A549 (cell line): ENCODE measurements at regions not wholly inside any gene's neighbourhood (a gene's known extent, or its start where the extent isn't known, plus 50 kb on each side); places are given as distances from the start of the nearest gene placed in this dataset.
A peak's percentile ranks its signal among the peaks of the same experiment; 100 is the strongest.

Experiments used
- ATAC-seq, 2 experiments: fragments of 200-7000 bp in 1 of 2; fragments of >200 bp in 1 of 2; cut with Nextera tagmentation in 1 of 2; cut with Tn5 transposase in 1 of 2; 3 replicates each; pipeline versions ENCODE4 v1.8.0 to v1.9.1; 2018 to 2020; ENCODE audit warnings: mild to moderate bottlenecking in 1 of 2, moderate library complexity in 1 of 2
- CTCF ChIA-PET: fragments of 300-600 bp; sonication (Branson Sonifier 250); formaldehyde crosslinking; extraction: SDS; loops from one replicate; lab custom pipeline; 2021; ENCODE audit warnings: antibody characterized with exemption, inconsistent platforms; lab: Yijun Ruan, JAX
- POLR2A ChIA-PET: fragments of 350-600 bp; formaldehyde crosslinking; extraction: SDS; loops from one replicate; lab custom pipeline; 2021; ENCODE audit warnings: antibody characterized with exemption, inconsistent platforms; lab: Yijun Ruan, JAX
- DNase-seq, 2 experiments: peaks; one replicate each; pipeline versions ENCODE4 v3.0.0 to v3.0.0-alpha.2; 2011 to 2016; ENCODE audit warnings: low read depth in 1 of 2, low spot score in 1 of 2
- FAIRE-seq: peaks from 2 replicates; lab custom pipeline; 2011; peaks lifted over from hg19 to GRCh38; lab: Jason Lieb, UNC
- H3K27ac ChIP-seq, 2 experiments: fragments of >200 bp; sonication (Bioruptor Twin); formaldehyde crosslinking; 3 replicates each; pipeline ENCODE4 v1.5.1; 2016 to 2017
- H3K4me1 ChIP-seq: fragments of >200 bp; sonication (Bioruptor Twin); formaldehyde crosslinking; 3 replicates; pipeline ENCODE4 v1.6.1; 2016
- H3K4me2 ChIP-seq: fragments of >200 bp; sonication (Bioruptor Twin); formaldehyde crosslinking; 3 replicates; pipeline ENCODE4 v1.6.1; 2016
- H3K4me3 ChIP-seq: fragments of >200 bp; sonication (Bioruptor Twin); formaldehyde crosslinking; 3 replicates; pipeline ENCODE4 v1.5.1; 2016
- H3K9me3 ChIP-seq: fragments of >200 bp; sonication (Bioruptor Twin); formaldehyde crosslinking; 3 replicates; pipeline ENCODE4 v1.6.1; 2016
- CHD2 ChIP-seq: fragments of 150-350 bp; IDR thresholded peaks from 2 replicates; pipeline ENCODE4 v1.6.1; 2014; ENCODE audit warnings: low read length; ENCODE audit not compliant: partially characterized antibody
- CHD4 ChIP-seq: fragments of 200-600 bp; sonication (generic); IDR thresholded peaks from 2 replicates; pipeline ENCODE4 v1.6.1; 2016; ENCODE audit warnings: antibody characterized with exemption, mild to moderate bottlenecking, borderline replicate concordance
- ELK1 ChIP-seq: fragments of 150-350 bp; IDR thresholded peaks from 2 replicates; pipeline ENCODE4 v1.6.1; 2014; ENCODE audit warnings: low read depth, mild to moderate bottlenecking, low read length
- EP300 ChIP-seq, 2 experiments: fragments of >200 bp; sonication (Bioruptor Twin); formaldehyde crosslinking; IDR thresholded peaks; 2 replicates in 1 of 2; 3 replicates in 1 of 2; pipeline ENCODE4 v1.6.1; 2016 to 2017
- FOXS1 ChIP-seq: fragments of 250-450 bp; sonication (Bioruptor Pico); IDR thresholded peaks from 2 replicates; pipeline ENCODE4 v1.5.0; 2020; ENCODE audit warnings: mild to moderate bottlenecking, moderate library complexity
- HDAC2 ChIP-seq: fragments of 200-600 bp; sonication (generic); IDR thresholded peaks from 2 replicates; pipeline ENCODE4 v1.6.1; 2016
- HES2 ChIP-seq: fragments of >200 bp; sonication (Bioruptor Twin); formaldehyde crosslinking; IDR thresholded peaks from 2 replicates; pipeline ENCODE4 v1.6.1; 2016
- JUN ChIP-seq, 2 experiments: fragments of >200 bp; sonication (Bioruptor Twin); formaldehyde crosslinking; IDR thresholded peaks; 2 replicates in 1 of 2; 3 replicates in 1 of 2; pipeline ENCODE4 v1.6.1; 2016 to 2017
- JUNB ChIP-seq: fragments of >200 bp; sonication (Bioruptor Twin); formaldehyde crosslinking; IDR thresholded peaks from 2 replicates; pipeline ENCODE4 v1.6.1; 2016
- KDM1A ChIP-seq: fragments of 200-600 bp; sonication (generic); IDR thresholded peaks from 2 replicates; pipeline ENCODE4 v1.6.1; 2016; ENCODE audit warnings: low read depth, mild to moderate bottlenecking
- MAFK ChIP-seq: fragments of 450-650 bp; IDR thresholded peaks from 2 replicates; pipeline ENCODE4 v1.6.1; 2014; ENCODE audit not compliant: partially characterized antibody
- MYC ChIP-seq: IDR thresholded peaks from 2 replicates; pipeline ENCODE4 v1.6.1; 2012; ENCODE audit warnings: mild to moderate bottlenecking, inconsistent platforms, low read length, improper control_type of control experiment, borderline replicate concordance
- NFE2L2 ChIP-seq: fragments of 150-350 bp; conservative IDR thresholded peaks from 2 replicates; pipeline ENCODE4 v1.6.1; 2014; ENCODE audit warnings: low read length
- PBX3 ChIP-seq: IDR thresholded peaks from 2 replicates; pipeline ENCODE4 v1.6.1; 2012
- RAD21 ChIP-seq, 2 experiments: fragments of >200 bp in 1 of 2; sonication (Bioruptor Twin) in 1 of 2; formaldehyde crosslinking in 1 of 2; IDR thresholded peaks in 1 of 2; conservative IDR thresholded peaks in 1 of 2; 2 replicates in 1 of 2; 3 replicates in 1 of 2; pipeline ENCODE4 v1.6.1; 2012 to 2018; ENCODE audit warnings: inconsistent platforms in 1 of 2
- RFX5 ChIP-seq: fragments of 450-650 bp; IDR thresholded peaks from 2 replicates; pipeline ENCODE4 v1.7.1; 2014; ENCODE audit warnings: antibody characterized with exemption, mild to moderate bottlenecking, moderate library complexity
- RNF2 ChIP-seq: fragments of 200-600 bp; sonication (generic); IDR thresholded peaks from 2 replicates; pipeline ENCODE4 v1.6.1; 2016; ENCODE audit warnings: low read depth, mild to moderate bottlenecking, antibody characterized with exemption, moderate library complexity, borderline replicate concordance
- TFCP2L1 ChIP-seq: fragments of 250-450 bp; sonication (Bioruptor Pico); IDR thresholded peaks from 2 replicates; pipeline ENCODE4 v1.5.0; 2021; ENCODE audit warnings: mild to moderate bottlenecking
- TP53 ChIP-seq: fragments of 250-450 bp; sonication (Bioruptor Pico); IDR thresholded peaks from 2 replicates; pipeline ENCODE4 v1.5.0; 2021; ENCODE audit warnings: mild to moderate bottlenecking, moderate library complexity
- ZC3H11A ChIP-seq: fragments of 450-650 bp; IDR thresholded peaks from 2 replicates; pipeline ENCODE4 v1.6.1; 2014; ENCODE audit warnings: antibody characterized with exemption, mild to moderate bottlenecking
- ZFP36 ChIP-seq: fragments of 450-650 bp; IDR thresholded peaks from 2 replicates; pipeline ENCODE4 v1.6.1; 2014; ENCODE audit warnings: borderline replicate concordance; ENCODE audit not compliant: partially characterized antibody
- ZSCAN20 ChIP-seq: fragments of 250-450 bp; sonication (Bioruptor Pico); IDR thresholded peaks from 2 replicates; pipeline ENCODE4 v1.8.0; 2022; ENCODE audit warnings: mild to moderate bottlenecking, moderate library complexity
- WGBS: methylation state at CpG from one replicate; pipeline ENCODE4 v1.1.6; 2017; ENCODE audit errors: missing lambda C conversion rate; 5-methylcytosine and 5-hydroxymethylcytosine counted together

- DNase-seq (peak in 1 of 2 experiments; percentile 35), ATAC-seq (peak in 1 of 2 experiments; percentile 53; a peak in 3 of 6 replicates)
- CTCF ChIA-PET: interaction anchor here (0.6 to 1.6 kb wide), 5 partner anchors 8 to 331 kb away, joined by 3 to 6 read pairs (median 3); no protein-coding TSS in a partner anchor
Observed at GRCh38 chr10:52637592-52637991, 135.0 kb downstream of the MBL2 start.

GRCh38 chr10:52639652-52640051 lies 132.9 kb downstream of the MBL2 start:
- TF ChIP-seq CHD2 (no peak), RAD21 (conservative IDR thresholded peaks at IDR 0.05 in 1 of 2, IDR thresholded peaks at IDR 0.05 in 1 of 2) (no peak), KDM1A (no peak), ZFP36 (no peak), MAFK (no peak), EP300 (IDR thresholded peaks at IDR 0.05) (no peak), CHD4 (no peak), PBX3 (no peak), FOXS1 (CRISPR knock-in tag) (no peak)
- no peak for ATAC-seq
- 0% methylated on average over 1 of the region's 1 CpG for WGBS
- ChIA-PET POLR2A (no interaction called here), CTCF (no interaction called here)
- H3K9me3 ChIP-seq: no peaks in the 10 kb centered on the region
- no peak overlapping the region for H3K27ac ChIP-seq
- H3K4me3 ChIP-seq: no peak overlapping the region
- no peaks in the 10 kb centered on the region for H3K4me1 ChIP-seq
- no peak for DNase-seq
- no peak overlapping the region for H3K4me2 ChIP-seq
- no peak for FAIRE-seq

More at GRCh38 chr10:52637592-52637991, 135.0 kb downstream of the MBL2 start:
- TF ChIP-seq ZC3H11A: no peak
- TF ChIP-seq RNF2: no peak
- TF ChIP-seq NFE2L2: no peak
- 0% methylated on average over 1 of the region's 1 CpG for WGBS
- H3K4me2 ChIP-seq: 0 out of 3 replicates have a peak overlapping the region, but pooled peaks have one; percentile 8
- no peak overlapping the region for H3K27ac ChIP-seq
- H3K9me3 ChIP-seq: no peaks in the 10 kb centered on the region
- no peak for FAIRE-seq
- POLR2A ChIA-PET: no interaction called here
- no peaks in the 10 kb centered on the region for H3K4me1 ChIP-seq
- no peak overlapping the region for H3K4me3 ChIP-seq

- POLR2A ChIA-PET: no interaction called here
Observed at GRCh38 chr10:52642208-52642607, 130.4 kb downstream of the MBL2 start.

More at GRCh38 chr10:52642208-52642607, 130.4 kb downstream of the MBL2 start:
- CTCF ChIA-PET: interaction anchor here (6.0 kb wide), 1 partner anchor 137 kb away, joined by 61 read pairs; no protein-coding TSS in a partner anchor
- 28% methylated on average over 4 of the region's 4 CpGs for WGBS
- Histone ChIP-seq H3K4me1 (no peaks in the 10 kb centered on the region), H3K9me3 (no peaks in the 10 kb centered on the region), H3K4me3 (no peak overlapping the region), H3K4me2 (no peak overlapping the region), H3K27ac (no peak overlapping the region)
- TF ChIP-seq TFCP2L1 (CRISPR knock-in tag) (no peak), ELK1 (no peak), HDAC2 (no peak), RFX5 (no peak), JUNB (no peak), ZSCAN20 (no peak), JUN (IDR thresholded peaks at IDR 0.05) (no peak), HES2 (no peak), MYC (no peak), MAFK (no peak), TP53 (CRISPR knock-in tag) (no peak), EP300 (IDR thresholded peaks at IDR 0.05) (no peak), RAD21 (conservative IDR thresholded peaks at IDR 0.05 in 1 of 2, IDR thresholded peaks at IDR 0.05 in 1 of 2) (no peak)
- DNase-seq: no peak
- ATAC-seq: no peak
- no peak for FAIRE-seq
